ENCODE measurements at regions not wholly inside any gene's neighbourhood (a gene's known extent, or its start where the extent isn't known, plus 50 kb on each side); places are given as distances from the start of the nearest gene placed in this dataset.

DNA sequence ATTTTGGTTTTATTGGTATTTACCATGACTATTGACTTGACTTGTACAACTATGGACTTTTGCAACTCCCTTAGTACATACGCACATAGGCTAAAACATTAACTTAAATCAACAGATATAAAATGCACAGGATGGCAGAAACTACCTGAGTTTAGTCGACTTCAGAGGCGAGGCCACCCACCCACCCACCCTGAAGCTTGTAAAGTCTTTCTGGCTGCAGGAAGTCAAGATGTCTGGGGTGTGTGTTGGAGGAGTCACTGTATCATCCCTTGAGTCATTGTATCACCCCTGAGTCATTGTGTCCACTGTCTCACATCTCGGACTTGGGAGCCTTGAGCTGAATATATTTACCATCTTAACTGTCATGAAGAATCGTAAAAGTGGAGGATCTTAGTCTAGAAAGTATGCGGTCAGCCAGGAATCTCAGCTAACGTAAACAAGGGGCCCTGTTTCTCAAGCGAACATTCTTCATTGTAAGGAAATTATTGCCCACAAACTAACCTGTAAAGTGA lies 140.0 kb upstream of the ST6GAL2 start:
- TF ChIP-seq, protein P1, sequence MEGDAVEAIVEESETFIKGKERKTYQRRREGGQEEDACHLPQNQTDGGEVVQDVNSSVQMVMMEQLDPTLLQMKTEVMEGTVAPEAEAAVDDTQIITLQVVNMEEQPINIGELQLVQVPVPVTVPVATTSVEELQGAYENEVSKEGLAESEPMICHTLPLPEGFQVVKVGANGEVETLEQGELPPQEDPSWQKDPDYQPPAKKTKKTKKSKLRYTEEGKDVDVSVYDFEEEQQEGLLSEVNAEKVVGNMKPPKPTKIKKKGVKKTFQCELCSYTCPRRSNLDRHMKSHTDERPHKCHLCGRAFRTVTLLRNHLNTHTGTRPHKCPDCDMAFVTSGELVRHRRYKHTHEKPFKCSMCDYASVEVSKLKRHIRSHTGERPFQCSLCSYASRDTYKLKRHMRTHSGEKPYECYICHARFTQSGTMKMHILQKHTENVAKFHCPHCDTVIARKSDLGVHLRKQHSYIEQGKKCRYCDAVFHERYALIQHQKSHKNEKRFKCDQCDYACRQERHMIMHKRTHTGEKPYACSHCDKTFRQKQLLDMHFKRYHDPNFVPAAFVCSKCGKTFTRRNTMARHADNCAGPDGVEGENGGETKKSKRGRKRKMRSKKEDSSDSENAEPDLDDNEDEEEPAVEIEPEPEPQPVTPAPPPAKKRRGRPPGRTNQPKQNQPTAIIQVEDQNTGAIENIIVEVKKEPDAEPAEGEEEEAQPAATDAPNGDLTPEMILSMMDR (IDR thresholded peaks at IDR 0.05; ENCODE audit: borderline replicate concordance, extremely low read depth, low read length, poor library complexity, severe bottlenecking), result no peak
- no peak for TF ChIP-seq EZH2 (IDR thresholded peaks at IDR 0.05; ENCODE audit: borderline replicate concordance, low read depth, low read length, severe bottlenecking)
